ENCODE measurements at regions not wholly inside any gene's neighbourhood (a gene's known extent, or its start where the extent isn't known, plus 50 kb on each side); places are given as distances from the start of the nearest gene placed in this dataset.

GRCh38 chr9:108607607-108608006 is 248.2 kb downstream of the ACTL7B start:
- TF ChIP-seq CTCF (conservative IDR thresholded peaks at IDR 0.05 in 1 of 2, IDR thresholded peaks at IDR 0.05 in 1 of 2; ENCODE audit: extremely low read depth in 1 of 2, insufficient read depth in 1 of 2, low read depth in 1 of 2, low read length in 2 of 2), result no peak
- TF ChIP-seq EZH2 (IDR thresholded peaks at IDR 0.05; ENCODE audit: borderline replicate concordance, low read length), result no peak
